HAP-1 (cell line): ENCODE measurements at regions not wholly inside any gene's neighbourhood (a gene's known extent, or its start where the extent isn't known, plus 50 kb on each side); places are given as distances from the start of the nearest gene placed in this dataset.

Source experiments
- DNase-seq, 2 experiments: peaks; one replicate each; pipeline ENCODE4 v3.0.0-alpha.2; 2016 to 2020; ENCODE audit warnings: low spot score in 2 of 2
- H3K27me3 ChIP-seq: fragments of 250-450 bp; sonication (Bioruptor Pico); 2 replicates; pipeline ENCODE4 v1.5.1; 2020; ENCODE audit warnings: low read depth, mild to moderate bottlenecking, moderate library complexity
- H3K36me3 ChIP-seq: fragments of 250-450 bp; sonication (Bioruptor Pico); replicated peaks from 2 replicates; pipeline ENCODE4 v1.5.1; 2020; ENCODE audit warnings: mild to moderate bottlenecking
- H3K4me1 ChIP-seq: fragments of 250-450 bp; sonication (Bioruptor Pico); 2 replicates; pipeline ENCODE4 v1.5.1; 2020; ENCODE audit warnings: mild to moderate bottlenecking
- H3K4me3 ChIP-seq: fragments of 250-450 bp; sonication (Bioruptor Pico); 2 replicates; pipeline ENCODE4 v1.5.1; 2020; ENCODE audit warnings: mild to moderate bottlenecking, moderate library complexity
- H3K9me3 ChIP-seq: fragments of 250-450 bp; sonication (Bioruptor Pico); 2 replicates; pipeline ENCODE4 v1.5.1; 2020; ENCODE audit warnings: mild to moderate bottlenecking, moderate library complexity
- in situ Hi-C: fragments of 300-500 bp; cut with MboI; formaldehyde crosslinking; loops from 3 replicates; pipeline ENCODE4 v1.14.3; 2020; ENCODE audit warnings: low sequenced_read_pairs, inconsistent platforms, mixed read lengths

DNA sequence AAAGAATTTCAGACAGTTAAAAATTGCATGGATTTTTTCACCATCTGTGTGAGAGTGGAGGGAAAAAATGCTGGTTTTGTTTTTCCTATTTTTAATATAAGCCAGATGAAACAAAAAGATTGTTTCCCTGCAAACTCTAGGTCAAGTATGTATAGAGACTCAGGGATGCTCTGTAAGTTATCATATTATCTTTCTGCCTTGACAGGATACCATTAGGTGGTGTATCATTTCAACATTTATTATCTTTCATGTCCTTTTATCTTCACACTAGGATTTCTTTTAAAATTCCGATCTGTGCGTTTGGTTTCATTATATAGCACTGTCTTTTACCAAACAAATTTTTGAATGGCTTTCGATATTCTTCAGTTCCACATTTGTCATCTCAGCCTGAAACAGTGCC, 225.3 kb downstream of the EN1 start:
- Histone ChIP-seq H3K4me3 (no peak overlapping the region), H3K9me3 (no peaks in the 10 kb centered on the region), H3K36me3 (no peaks in the 10 kb centered on the region), H3K27me3 (no peaks in the 10 kb centered on the region), H3K4me1 (no peaks in the 10 kb centered on the region)
- DNase-seq, result no peak
- in situ Hi-C loops, result no loop called here

GRCh38 chr2:118618279-118618678, 229.2 kb downstream of the EN1 start:
- Histone ChIP-seq H3K4me3 (no peak overlapping the region), H3K27me3 (peaks cover under 1% of the 10 kb centered on the region; the same call in 1 of the 2 replicates)
- in situ Hi-C loops, result no loop called here

DNA sequence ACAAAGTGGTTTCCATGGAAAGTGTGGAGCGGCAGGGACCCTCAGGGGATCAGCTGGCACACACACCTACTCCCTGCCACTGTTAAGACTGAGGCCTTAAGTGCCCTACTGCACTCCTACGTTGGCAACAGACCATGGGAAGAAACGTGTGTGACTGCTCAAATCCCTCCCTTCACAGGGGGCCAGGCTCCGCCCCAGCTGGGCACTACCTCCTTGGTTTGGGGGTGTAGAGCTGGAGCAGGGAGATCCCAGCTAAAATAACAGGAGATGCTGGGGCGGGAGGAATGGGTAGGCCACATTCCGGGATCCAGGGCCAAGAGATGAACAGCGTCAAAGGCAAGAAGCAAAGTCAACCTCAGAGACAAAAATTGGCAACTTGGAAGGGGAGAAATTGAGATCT, 231.0 kb downstream of the EN1 start:
- no peaks in the 10 kb centered on the region for H3K4me1 ChIP-seq
- in situ Hi-C loops, result no loop called here
- no peak for DNase-seq
- H3K27me3 ChIP-seq, result peaks cover 6% of the 10 kb centered on the region; the same call in 1 of the 2 replicates
- H3K4me3 ChIP-seq, result no peak overlapping the region
- no peaks in the 10 kb centered on the region for H3K36me3 ChIP-seq
- no peaks in the 10 kb centered on the region for H3K9me3 ChIP-seq

More at GRCh38 chr2:118618279-118618678, 229.2 kb downstream of the EN1 start:
- no peak for DNase-seq
- Histone ChIP-seq H3K36me3 (no peaks in the 10 kb centered on the region), H3K9me3 (no peaks in the 10 kb centered on the region), H3K4me1 (no peaks in the 10 kb centered on the region)

- no peaks in the 10 kb centered on the region for H3K9me3 ChIP-seq
- H3K36me3 ChIP-seq, result no peaks in the 10 kb centered on the region
- H3K4me3 ChIP-seq, result no peak overlapping the region
- in situ Hi-C loops, result no loop called here
- peaks cover 6% of the 10 kb centered on the region; the same call in 1 of the 2 replicates for H3K27me3 ChIP-seq
- no peak for DNase-seq
- no peaks in the 10 kb centered on the region for H3K4me1 ChIP-seq
Measured at GRCh38 chr2:118614841-118615271, 232.6 kb downstream of the EN1 start.

- Histone ChIP-seq H3K4me3 (no peak overlapping the region), H3K36me3 (no peaks in the 10 kb centered on the region), H3K27me3 (peaks cover 6% of the 10 kb centered on the region; the same call in 1 of the 2 replicates), H3K4me1 (no peaks in the 10 kb centered on the region), H3K9me3 (no peaks in the 10 kb centered on the region)
- in situ Hi-C loops, result no loop called here
- DNase-seq, result no peak
Measured at GRCh38 chr2:118613737-118614136, 233.7 kb downstream of the EN1 start.

- Histone ChIP-seq H3K9me3 (no peaks in the 10 kb centered on the region), H3K4me3 (no peak overlapping the region), H3K4me1 (no peaks in the 10 kb centered on the region), H3K36me3 (no peaks in the 10 kb centered on the region), H3K27me3 (peaks cover 9% of the 10 kb centered on the region; the same call in 1 of the 2 replicates)
- in situ Hi-C loops, result no loop called here
- no peak for DNase-seq
Measured at GRCh38 chr2:118611691-118612090, 235.8 kb downstream of the EN1 start.

DNA sequence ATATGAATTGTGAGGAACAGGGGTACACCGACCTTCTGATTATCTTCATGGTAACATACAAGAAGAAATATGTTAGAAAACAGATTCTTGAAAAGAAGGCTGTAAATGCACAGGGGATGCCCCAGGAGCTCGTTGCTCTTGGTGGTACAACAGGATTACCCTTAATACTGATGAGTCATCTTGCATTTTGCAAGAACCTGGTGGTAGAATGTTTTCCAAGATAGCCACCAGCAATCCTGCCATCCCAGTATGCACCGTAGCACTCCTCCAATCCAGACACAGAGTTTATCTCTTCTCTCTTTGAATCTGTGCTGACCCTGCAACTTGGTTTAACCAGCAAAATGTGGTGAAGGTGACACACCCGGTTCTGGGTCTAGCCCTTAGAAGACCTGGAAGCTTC, 238.3 kb downstream of the EN1 start:
- Histone ChIP-seq H3K36me3 (no peaks in the 10 kb centered on the region), H3K4me1 (no peaks in the 10 kb centered on the region), H3K4me3 (no peak overlapping the region), H3K9me3 (no peaks in the 10 kb centered on the region), H3K27me3 (peaks cover 9% of the 10 kb centered on the region; the same call in 1 of the 2 replicates)
- in situ Hi-C loops, result no loop called here
- no peak for DNase-seq

- no peak for DNase-seq
- H3K4me3 ChIP-seq, result no peak overlapping the region
- in situ Hi-C loops, result no loop called here
- 0 out of 2 replicates have a peak, but pooled peaks cover 3% of the 10 kb centered on the region for H3K27me3 ChIP-seq
- no peaks in the 10 kb centered on the region for H3K36me3 ChIP-seq
- no peaks in the 10 kb centered on the region for H3K4me1 ChIP-seq
- no peaks in the 10 kb centered on the region for H3K9me3 ChIP-seq
Measured at GRCh38 chr2:118607641-118608040, 239.8 kb downstream of the EN1 start.

- DNase-seq, result no peak
- Histone ChIP-seq H3K36me3 (no peaks in the 10 kb centered on the region), H3K4me3 (no peak overlapping the region), H3K4me1 (no peaks in the 10 kb centered on the region), H3K27me3 (0 out of 2 replicates have a peak, but pooled peaks cover 3% of the 10 kb centered on the region), H3K9me3 (no peaks in the 10 kb centered on the region)
- in situ Hi-C loops, result no loop called here
Measured at GRCh38 chr2:118604811-118605210, 242.6 kb downstream of the EN1 start.

- in situ Hi-C loops, result no loop called here
- H3K4me3 ChIP-seq, result no peak overlapping the region
- no peaks in the 10 kb centered on the region for H3K36me3 ChIP-seq
- no peaks in the 10 kb centered on the region for H3K4me1 ChIP-seq
- H3K27me3 ChIP-seq, result 0 out of 2 replicates have a peak, but pooled peaks cover 3% of the 10 kb centered on the region
- no peak for DNase-seq
- no peaks in the 10 kb centered on the region for H3K9me3 ChIP-seq
Measured at GRCh38 chr2:118604371-118604770, 243.1 kb downstream of the EN1 start.

DNA sequence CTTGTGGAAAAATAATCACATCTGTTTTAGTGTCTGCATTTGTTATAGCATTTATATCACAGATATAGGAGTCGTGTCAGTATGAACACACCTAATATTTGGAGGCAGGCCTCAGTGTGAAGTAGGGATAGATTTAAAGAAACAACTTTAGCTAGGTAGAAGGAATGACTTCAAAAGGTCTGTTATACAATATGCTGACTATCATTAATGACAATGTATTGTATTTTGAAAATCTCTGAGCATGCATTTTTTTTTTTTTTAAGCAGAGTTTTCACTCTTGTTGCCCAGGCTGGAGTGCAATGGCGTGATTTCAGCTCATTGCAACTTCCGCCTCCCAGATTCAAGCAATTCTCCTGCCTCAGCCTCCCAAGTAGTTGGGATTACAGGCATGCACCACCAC, 248.3 kb downstream of the EN1 start:
- H3K27me3 ChIP-seq, result no peaks in the 10 kb centered on the region
- in situ Hi-C loops, result no loop called here
- H3K4me1 ChIP-seq, result no peaks in the 10 kb centered on the region
- no peak overlapping the region for H3K4me3 ChIP-seq
- no peaks in the 10 kb centered on the region for H3K9me3 ChIP-seq
- DNase-seq, result no peak
- H3K36me3 ChIP-seq, result no peaks in the 10 kb centered on the region

DNA sequence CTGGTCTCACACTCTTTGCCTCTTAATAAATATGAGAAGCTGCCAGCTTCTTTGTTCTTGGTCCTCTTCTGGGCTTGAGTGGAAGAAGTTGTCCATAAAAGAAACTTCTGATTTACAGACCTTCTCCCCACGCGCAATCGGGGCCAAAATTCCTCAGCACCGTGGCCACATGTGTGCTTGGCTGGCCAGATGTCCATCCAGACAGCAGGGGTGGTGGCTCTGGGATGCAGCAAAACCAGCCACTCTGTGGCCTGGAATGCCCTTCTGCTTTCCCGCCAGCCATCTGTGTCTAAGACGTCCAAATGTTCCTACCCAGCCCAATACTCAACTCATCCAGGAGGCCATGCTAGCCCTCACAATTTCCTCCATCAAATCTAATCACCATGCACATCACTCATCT, 250.8 kb downstream of the EN1 start:
- H3K27me3 ChIP-seq, result no peaks in the 10 kb centered on the region
- no peaks in the 10 kb centered on the region for H3K36me3 ChIP-seq

GRCh38 chr2:118593257-118593656, 254.2 kb downstream of the EN1 start:
- Histone ChIP-seq H3K9me3 (no peaks in the 10 kb centered on the region), H3K4me1 (no peaks in the 10 kb centered on the region), H3K4me3 (no peak overlapping the region), H3K36me3 (no peaks in the 10 kb centered on the region), H3K27me3 (no peaks in the 10 kb centered on the region)
- in situ Hi-C loops, result no loop called here
- no peak for DNase-seq

More for the DNA sequence above, 250.8 kb downstream of the EN1 start:
- no peak overlapping the region for H3K4me3 ChIP-seq
- in situ Hi-C loops, result no loop called here
- H3K4me1 ChIP-seq, result no peaks in the 10 kb centered on the region
- no peak for DNase-seq
- H3K9me3 ChIP-seq, result no peaks in the 10 kb centered on the region

DNA sequence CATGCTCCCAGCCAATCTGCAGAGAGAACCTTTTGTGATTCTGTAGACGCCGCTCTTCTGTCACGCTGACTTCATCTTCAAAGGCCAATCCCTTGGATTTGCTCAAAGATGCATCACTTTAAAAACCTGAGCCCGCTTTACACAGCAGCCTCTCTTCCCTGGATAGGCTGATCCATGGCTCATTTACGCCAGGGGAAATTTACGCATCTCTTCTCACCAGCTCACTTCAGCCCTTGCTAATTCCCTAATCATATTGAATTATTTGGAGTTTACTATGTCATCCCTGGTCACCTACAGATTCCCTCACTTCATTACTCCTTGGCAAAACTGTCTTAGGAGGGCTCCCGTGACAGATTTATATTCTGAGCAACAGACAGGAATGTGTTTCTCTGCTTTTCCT, 256.2 kb downstream of the EN1 start:
- Histone ChIP-seq H3K4me1 (no peaks in the 10 kb centered on the region), H3K27me3 (no peaks in the 10 kb centered on the region), H3K9me3 (no peaks in the 10 kb centered on the region), H3K4me3 (no peak overlapping the region), H3K36me3 (no peaks in the 10 kb centered on the region)
- in situ Hi-C loops, result no loop called here
- DNase-seq, result no peak

DNA sequence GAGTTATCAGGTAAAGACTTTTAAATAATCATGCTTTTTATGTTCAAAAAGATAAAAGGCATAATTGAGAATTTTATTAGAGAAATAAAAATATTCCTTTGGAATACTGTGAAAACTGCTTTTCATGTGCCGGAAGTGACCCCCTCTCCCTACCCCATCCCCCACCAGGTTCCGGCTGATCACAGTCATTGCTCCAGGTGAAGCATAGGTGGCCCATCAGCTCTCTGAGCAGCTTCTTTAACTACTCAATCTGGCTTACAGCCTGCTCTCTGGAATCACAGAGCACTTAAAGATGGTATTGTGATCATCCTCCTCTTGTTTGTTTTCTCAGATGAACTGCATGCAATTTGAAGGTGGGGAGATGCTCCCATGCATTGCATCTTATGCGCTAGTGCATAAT, 257.7 kb downstream of the EN1 start:
- Histone ChIP-seq H3K9me3 (no peaks in the 10 kb centered on the region), H3K4me3 (no peak overlapping the region), H3K36me3 (no peaks in the 10 kb centered on the region), H3K27me3 (no peaks in the 10 kb centered on the region), H3K4me1 (no peaks in the 10 kb centered on the region)
- no peak for DNase-seq
- in situ Hi-C loops, result no loop called here
